PFSK-1 (cell line): ENCODE measurements at regions not wholly inside any gene's neighbourhood (a gene's known extent, or its start where the extent isn't known, plus 50 kb on each side); places are given as distances from the start of the nearest gene placed in this dataset.

Source experiments
- FOXP2 ChIP-seq: optimal IDR thresholded peaks from 2 replicates; pipeline ENCODE3; 2011; ENCODE audit warnings: borderline replicate concordance, control low read depth, inconsistent platforms; ENCODE audit not compliant: insufficient read depth; ENCODE audit errors: extremely low read length, extremely low read depth
- POLR2AphosphoS5 ChIP-seq: IDR thresholded peaks from 2 replicates; pipeline ENCODE4 v1.6.1; 2012; ENCODE audit warnings: low read depth, mild to moderate bottlenecking, control low read depth, low read length, moderate library complexity
- SIN3A ChIP-seq: IDR thresholded peaks from 2 replicates; pipeline ENCODE4 v1.6.1; 2012; ENCODE audit warnings: mild to moderate bottlenecking, low read length, moderate library complexity, borderline replicate concordance; ENCODE audit not compliant: insufficient read depth
- TAF1 ChIP-seq: IDR thresholded peaks from 2 replicates; pipeline ENCODE4 v1.6.1; 2012; ENCODE audit warnings: low read length, control low read depth, borderline replicate concordance; ENCODE audit not compliant: insufficient read depth

- no peak for TF ChIP-seq SIN3A
- TF ChIP-seq FOXP2, result no peak
- no peak for TF ChIP-seq TAF1
- no peak for TF ChIP-seq POLR2AphosphoS5
These were observed 199.5 kb upstream of the DCN start for GRCh38 chr12:91382081-91382543.
